ENCODE measurements at regions not wholly inside any gene's neighbourhood (a gene's known extent, or its start where the extent isn't known, plus 50 kb on each side); places are given as distances from the start of the nearest gene placed in this dataset.
"Not testable (repeated sequence)": the region's sequence is repeated elsewhere in the genome, so short reads cannot be mapped to it uniquely, and the experiment has no call there.

DNA sequence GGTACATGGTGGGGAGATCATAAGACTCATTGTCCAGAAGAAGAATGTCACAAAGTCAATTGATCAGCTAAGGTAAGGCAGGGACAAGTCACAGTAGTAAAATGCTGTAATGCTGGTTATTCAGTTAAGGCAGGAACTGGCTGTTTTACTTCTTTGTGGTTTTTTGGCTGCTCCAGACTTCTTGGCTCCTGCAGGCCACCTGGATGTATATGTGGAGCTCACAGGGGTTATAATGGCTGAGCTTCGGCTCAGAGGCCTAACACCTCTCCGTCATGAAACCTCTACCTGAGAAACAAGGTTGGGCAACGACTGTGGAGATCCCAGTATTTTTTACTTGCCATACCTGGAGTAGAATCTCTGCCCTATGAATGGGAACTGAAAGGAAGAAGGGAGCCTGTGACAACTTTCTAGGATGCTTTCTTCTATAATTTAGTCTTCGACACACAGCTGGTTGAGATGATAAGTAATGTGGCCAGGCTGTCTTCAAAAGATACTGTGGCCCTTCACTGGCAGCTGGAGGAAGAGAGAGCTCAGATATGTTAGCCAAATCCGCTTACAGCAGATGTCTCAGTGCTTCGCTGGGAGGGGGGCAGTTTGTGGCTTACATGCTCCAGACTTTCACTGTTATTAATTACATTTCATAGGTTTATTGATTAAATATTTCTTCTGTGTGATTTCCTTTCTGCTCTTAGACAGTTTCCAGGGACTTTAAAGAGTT is 887.8 kb downstream of the IGSF11 start:
- H4K20me1 ChIP-seq (ENCODE audit: insufficient read depth) = no peaks in the 10 kb centered on the region; the same call in 1 of the 2 replicates
- H3K4me2 ChIP-seq = no peak overlapping the region
- no peaks in the 10 kb centered on the region for H3K36me3 ChIP-seq (ENCODE audit: low read depth)
- no peaks in the 10 kb centered on the region; the same call in 1 of the 2 replicates for H3K9me3 ChIP-seq (ENCODE audit: insufficient read depth, low read depth)
- H3K9me2 ChIP-seq (ENCODE audit: insufficient read depth) = no peaks in the 10 kb centered on the region
- DNase-seq = no peak
- TF ChIP-seq EZH2 (IDR thresholded peaks at IDR 0.05; ENCODE audit: low read depth) = no peak
- TF ChIP-seq, protein P1, sequence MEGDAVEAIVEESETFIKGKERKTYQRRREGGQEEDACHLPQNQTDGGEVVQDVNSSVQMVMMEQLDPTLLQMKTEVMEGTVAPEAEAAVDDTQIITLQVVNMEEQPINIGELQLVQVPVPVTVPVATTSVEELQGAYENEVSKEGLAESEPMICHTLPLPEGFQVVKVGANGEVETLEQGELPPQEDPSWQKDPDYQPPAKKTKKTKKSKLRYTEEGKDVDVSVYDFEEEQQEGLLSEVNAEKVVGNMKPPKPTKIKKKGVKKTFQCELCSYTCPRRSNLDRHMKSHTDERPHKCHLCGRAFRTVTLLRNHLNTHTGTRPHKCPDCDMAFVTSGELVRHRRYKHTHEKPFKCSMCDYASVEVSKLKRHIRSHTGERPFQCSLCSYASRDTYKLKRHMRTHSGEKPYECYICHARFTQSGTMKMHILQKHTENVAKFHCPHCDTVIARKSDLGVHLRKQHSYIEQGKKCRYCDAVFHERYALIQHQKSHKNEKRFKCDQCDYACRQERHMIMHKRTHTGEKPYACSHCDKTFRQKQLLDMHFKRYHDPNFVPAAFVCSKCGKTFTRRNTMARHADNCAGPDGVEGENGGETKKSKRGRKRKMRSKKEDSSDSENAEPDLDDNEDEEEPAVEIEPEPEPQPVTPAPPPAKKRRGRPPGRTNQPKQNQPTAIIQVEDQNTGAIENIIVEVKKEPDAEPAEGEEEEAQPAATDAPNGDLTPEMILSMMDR (conservative IDR thresholded peaks at IDR 0.05) = no peak
- no TSS peak for BruUV-seq (replicated peaks)
- no peak overlapping the region for H2AFZ ChIP-seq
- no peaks in the 10 kb centered on the region for H3K79me2 ChIP-seq (ENCODE audit: low read depth)
- ChIA-PET POLR2A (ENCODE audit: unreplicated experiment) (no interaction called here), CTCF (no interaction called here)
- H3K4me3 ChIP-seq = no peak overlapping the region
- no peaks in the 10 kb centered on the region for H3F3A ChIP-seq (ENCODE audit: insufficient read depth, low read depth)
- no peaks in the 10 kb centered on the region for H3K27me3 ChIP-seq (ENCODE audit: insufficient read depth, low read depth)
- intact Hi-C loops (cut with micrococcal nuclease; ENCODE audit: unreplicated experiment) = no loop called here
- no peaks in the 10 kb centered on the region for H3K4me1 ChIP-seq (replicated peaks; ENCODE audit: insufficient read depth)
- H3K27ac ChIP-seq = no peak overlapping the region

GRCh38 chr3:118151164-118151563 is 883.5 kb downstream of the IGSF11 start:
- H3K4me3 ChIP-seq = no peak overlapping the region
- H3K79me2 ChIP-seq (ENCODE audit: low read depth) = no peaks in the 10 kb centered on the region
- H3K9me2 ChIP-seq (ENCODE audit: insufficient read depth) = no peaks in the 10 kb centered on the region; the same call in 1 of the 2 replicates
- H3F3A ChIP-seq (ENCODE audit: insufficient read depth, low read depth) = no peaks in the 10 kb centered on the region
- H4K20me1 ChIP-seq (ENCODE audit: insufficient read depth) = no peaks in the 10 kb centered on the region; the same call in 1 of the 2 replicates
- POLR2A ChIA-PET (ENCODE audit: unreplicated experiment) = no interaction called here
- no peaks in the 10 kb centered on the region for H3K27me3 ChIP-seq (ENCODE audit: insufficient read depth, low read depth)
- H3K4me1 ChIP-seq (replicated peaks; ENCODE audit: insufficient read depth) = no peaks in the 10 kb centered on the region
- no peak overlapping the region for H2AFZ ChIP-seq
- no peaks in the 10 kb centered on the region; the same call in 1 of the 2 replicates for H3K9me3 ChIP-seq (ENCODE audit: insufficient read depth, low read depth)
- TF ChIP-seq, protein P1 (conservative IDR thresholded peaks at IDR 0.05) = no peak
- no peak for TF ChIP-seq EZH2 (IDR thresholded peaks at IDR 0.05; ENCODE audit: low read depth)
- H3K27ac ChIP-seq = no peak overlapping the region
- CTCF ChIA-PET = no interaction called here
- no peaks in the 10 kb centered on the region for H3K36me3 ChIP-seq (ENCODE audit: low read depth)
- no peak for DNase-seq
- intact Hi-C loops (cut with micrococcal nuclease; ENCODE audit: unreplicated experiment) = no loop called here
- H3K4me2 ChIP-seq = no peak overlapping the region
- BruUV-seq (replicated peaks) = no TSS peak

GRCh38 chr3:118162627-118163588 is 871.7 kb downstream of the IGSF11 start:
- H3K4me1 ChIP-seq (replicated peaks; ENCODE audit: insufficient read depth); H3K9me3 ChIP-seq (ENCODE audit: insufficient read depth, low read depth); H3K9me2 ChIP-seq (ENCODE audit: insufficient read depth); H2AFZ ChIP-seq; H4K20me1 ChIP-seq (ENCODE audit: insufficient read depth); BruUV-seq (replicated peaks); H3K4me2 ChIP-seq; H3K4me3 ChIP-seq; H3K36me3 ChIP-seq (ENCODE audit: low read depth); CTCF ChIA-PET; H3F3A ChIP-seq (ENCODE audit: insufficient read depth, low read depth); intact Hi-C loops (cut with micrococcal nuclease; ENCODE audit: unreplicated experiment); H3K79me2 ChIP-seq (ENCODE audit: low read depth); DNase-seq; H3K27me3 ChIP-seq (ENCODE audit: insufficient read depth, low read depth); H3K27ac ChIP-seq; POLR2A ChIA-PET (ENCODE audit: unreplicated experiment): not testable (repeated sequence)

Data from PC-9 (cell line).